ENCODE measurements at regions not wholly inside any gene's neighbourhood (a gene's known extent, or its start where the extent isn't known, plus 50 kb on each side); places are given as distances from the start of the nearest gene placed in this dataset.

DNA sequence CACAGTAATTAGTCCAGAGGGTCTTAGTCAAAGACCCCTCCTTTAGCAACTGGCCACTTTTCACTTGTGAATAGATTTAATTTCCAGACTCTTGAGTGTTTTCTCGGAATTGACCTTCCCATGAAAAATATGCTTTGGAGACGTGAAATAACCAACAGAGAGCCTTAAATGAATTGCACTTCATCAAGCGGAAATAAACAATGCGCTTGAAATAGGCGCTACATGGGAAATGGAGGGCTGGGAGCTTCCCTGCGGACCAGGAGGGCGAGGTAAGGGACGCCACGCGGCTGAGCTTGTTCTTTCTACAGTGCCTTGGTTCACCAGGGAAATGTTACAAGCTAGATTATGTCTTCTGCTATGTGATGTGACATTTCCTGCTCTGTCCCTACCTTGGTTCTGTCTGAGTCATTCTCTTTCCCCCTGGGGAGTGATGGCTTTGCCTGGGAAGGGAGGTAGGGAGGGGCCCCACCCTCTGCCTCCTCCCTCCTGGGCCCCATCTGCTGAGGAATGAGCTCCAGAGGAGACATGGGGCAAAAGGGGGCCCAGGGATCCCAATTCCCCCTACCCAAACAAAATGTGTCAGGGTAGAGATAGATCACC lies 619.3 kb downstream of the PTPRU start:
- TF ChIP-seq, protein P1, sequence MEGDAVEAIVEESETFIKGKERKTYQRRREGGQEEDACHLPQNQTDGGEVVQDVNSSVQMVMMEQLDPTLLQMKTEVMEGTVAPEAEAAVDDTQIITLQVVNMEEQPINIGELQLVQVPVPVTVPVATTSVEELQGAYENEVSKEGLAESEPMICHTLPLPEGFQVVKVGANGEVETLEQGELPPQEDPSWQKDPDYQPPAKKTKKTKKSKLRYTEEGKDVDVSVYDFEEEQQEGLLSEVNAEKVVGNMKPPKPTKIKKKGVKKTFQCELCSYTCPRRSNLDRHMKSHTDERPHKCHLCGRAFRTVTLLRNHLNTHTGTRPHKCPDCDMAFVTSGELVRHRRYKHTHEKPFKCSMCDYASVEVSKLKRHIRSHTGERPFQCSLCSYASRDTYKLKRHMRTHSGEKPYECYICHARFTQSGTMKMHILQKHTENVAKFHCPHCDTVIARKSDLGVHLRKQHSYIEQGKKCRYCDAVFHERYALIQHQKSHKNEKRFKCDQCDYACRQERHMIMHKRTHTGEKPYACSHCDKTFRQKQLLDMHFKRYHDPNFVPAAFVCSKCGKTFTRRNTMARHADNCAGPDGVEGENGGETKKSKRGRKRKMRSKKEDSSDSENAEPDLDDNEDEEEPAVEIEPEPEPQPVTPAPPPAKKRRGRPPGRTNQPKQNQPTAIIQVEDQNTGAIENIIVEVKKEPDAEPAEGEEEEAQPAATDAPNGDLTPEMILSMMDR (conservative IDR thresholded peaks at IDR 0.05; ENCODE audit: low read length): no peak
- no peak for TF ChIP-seq EZH2phosphoT487 (IDR thresholded peaks at IDR 0.05; ENCODE audit: borderline replicate concordance)
